NCI-H187 treated with DMSO at 0.1 percent for 48 hours (cell line): ENCODE measurements at regions not wholly inside any gene's neighbourhood (a gene's known extent, or its start where the extent isn't known, plus 50 kb on each side); places are given as distances from the start of the nearest gene placed in this dataset.

ENCODE experiments used
- DNase-seq: peaks from one replicate; lab custom pipeline; 2025; lab: John Stamatoyannopoulos, UW

DNA sequence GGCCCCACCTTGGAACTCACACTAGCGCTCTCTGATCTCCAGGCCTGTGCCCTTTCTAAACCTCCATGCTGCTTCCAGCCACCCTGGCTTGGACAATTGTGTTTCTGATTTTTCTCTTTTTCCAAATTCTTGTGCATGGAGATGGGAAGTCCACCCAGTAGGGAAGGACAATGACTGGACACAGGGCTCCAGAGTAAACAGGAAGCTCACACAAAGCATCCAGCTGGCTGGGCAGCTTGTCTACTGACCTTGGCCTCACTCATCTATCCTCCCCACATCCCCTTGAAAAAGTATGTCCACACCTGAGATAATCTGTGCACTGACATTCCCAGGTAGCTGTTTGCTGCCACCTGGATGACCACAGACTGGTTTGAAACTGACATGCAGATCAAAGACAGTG lies 331.2 kb upstream of the MAF start:
- DNase-seq, result no peak

GRCh38 chr16:79929260-79929965 lies 328.9 kb upstream of the MAF start:
- no peak for DNase-seq

- DNase-seq, result no peak
Measured at GRCh38 chr16:79928142-79928873, 327.8 kb upstream of the MAF start.

- no peak for DNase-seq
Measured at GRCh38 chr16:79926451-79927205, 326.1 kb upstream of the MAF start.

DNA sequence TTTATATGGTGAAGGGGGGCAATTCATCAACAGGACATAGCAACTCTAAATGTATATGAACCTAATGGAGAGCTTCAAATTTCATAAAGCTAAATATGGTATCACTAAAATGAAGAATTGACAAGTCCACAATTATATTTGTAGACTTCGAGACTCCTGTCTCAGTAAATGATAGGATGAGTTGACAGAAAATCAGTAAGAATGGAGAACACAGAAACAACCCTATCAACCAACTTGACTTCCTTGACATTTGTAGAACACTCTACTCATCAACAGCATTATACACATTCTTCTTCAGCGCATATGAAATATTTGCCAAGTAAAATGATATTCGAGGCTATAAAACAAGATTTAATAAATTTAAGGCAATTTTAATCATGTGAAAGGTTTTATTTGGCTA lies 322.9 kb upstream of the MAF start:
- no peak for DNase-seq

- DNase-seq, result no peak
Measured at GRCh38 chr16:79920685-79921084, 320.1 kb upstream of the MAF start.

DNA sequence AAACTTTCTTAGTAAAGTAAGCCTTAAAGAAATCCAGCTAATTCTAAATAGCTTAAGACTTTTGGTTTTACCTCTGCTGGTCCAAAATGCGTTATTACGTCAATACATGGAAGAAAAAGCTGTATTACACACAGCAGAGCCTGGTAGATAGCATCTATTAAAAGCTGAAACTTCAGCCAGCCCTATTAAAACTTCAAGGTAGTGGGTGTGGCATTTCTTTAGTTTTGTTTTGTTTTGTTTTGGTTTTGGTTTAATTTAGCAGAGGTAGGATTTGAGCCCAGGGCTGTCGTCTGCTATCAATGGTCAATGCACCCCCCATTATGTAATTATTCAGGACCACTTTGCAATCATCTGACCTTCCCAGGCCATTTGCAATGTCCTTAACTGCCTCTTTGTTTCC lies 318.4 kb upstream of the MAF start:
- no peak for DNase-seq

DNA sequence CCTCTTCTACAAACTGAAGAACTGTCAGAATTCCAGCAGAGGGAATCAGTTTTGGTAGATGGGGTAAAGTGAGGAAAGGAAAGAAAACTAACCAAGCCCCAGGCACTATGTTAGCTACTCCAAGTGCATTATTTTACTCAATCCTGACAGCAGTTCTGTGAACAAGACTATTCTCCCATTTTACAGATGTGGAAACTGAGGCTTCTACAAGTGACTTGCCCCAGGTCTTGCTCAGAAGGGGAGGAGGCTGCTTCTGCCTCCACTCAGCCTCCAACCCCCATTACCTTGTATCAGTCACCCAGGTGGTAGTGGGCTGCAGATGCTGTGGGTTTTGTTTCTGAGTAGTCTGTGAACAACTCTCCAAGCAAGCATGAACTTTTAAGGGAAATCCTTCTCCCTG lies 315.2 kb upstream of the MAF start:
- no peak for DNase-seq

DNA sequence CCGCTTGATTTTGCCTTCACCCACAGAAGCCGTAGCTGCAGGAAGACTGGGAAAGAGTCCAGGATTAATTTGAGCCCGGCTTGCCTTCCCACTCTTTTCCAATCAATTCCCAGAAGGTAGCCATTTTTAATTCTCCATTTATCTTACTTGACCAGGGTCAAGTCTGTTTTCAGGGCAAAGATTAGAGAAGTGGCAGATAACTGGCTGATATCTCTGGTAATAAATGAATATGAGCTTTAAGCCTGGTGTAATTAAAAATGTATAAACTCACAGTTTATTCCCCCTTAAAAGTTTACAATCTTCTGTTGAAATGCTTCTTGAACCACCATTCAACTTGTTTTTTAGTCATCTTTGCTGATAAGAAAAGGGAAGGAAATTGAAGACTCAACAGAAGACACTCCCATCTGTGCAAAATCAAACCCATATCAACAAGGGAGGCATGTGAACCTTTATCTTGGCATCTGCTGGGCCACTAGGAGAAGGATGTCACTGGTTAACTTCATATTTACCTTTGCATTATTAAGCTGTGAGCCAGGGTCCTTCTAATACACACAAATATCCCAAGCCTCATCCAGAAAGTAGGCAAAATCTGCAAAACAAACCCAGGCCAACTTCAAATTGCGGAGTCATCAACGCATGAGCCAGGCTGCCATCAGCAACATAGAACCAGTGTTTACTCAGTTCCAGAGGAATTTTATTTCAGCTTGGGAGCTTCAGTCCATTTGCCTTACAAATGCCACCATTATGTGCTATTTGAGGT lies 314.6 kb upstream of the MAF start:
- DNase-seq, result no peak

DNA sequence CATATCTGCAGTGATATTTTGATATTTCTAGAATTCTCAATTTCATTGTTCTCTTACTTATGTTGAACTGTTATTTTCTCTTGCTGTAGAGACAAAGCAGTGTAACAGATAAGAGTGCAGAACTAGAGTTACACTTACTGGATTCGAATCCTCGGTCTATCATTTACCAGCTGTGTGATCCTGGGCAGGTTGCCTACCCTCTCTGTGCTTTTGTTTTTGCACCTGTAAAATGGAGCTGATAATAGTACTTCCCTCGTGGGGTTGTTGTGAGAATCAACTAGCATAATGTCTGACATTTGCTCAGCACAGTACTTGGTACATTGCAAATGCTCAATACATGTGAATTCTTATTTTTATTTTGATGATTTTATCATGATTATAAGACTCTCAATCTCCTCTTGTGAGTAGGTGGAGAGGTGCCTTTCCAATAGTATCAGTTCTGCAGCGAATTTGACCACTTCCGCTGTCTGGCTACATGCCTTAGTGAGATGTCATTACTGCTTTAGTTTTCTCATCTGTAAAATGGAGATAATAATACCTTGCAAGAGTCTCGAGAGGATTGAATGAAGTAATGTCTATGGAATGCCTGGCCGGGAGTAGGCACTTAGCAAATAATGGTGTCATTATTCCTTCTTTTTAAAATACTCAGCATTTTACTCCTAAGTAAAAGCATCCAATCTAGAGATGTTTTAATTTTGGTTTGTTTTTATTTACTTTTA lies 312.2 kb upstream of the MAF start:
- no peak for DNase-seq

DNA sequence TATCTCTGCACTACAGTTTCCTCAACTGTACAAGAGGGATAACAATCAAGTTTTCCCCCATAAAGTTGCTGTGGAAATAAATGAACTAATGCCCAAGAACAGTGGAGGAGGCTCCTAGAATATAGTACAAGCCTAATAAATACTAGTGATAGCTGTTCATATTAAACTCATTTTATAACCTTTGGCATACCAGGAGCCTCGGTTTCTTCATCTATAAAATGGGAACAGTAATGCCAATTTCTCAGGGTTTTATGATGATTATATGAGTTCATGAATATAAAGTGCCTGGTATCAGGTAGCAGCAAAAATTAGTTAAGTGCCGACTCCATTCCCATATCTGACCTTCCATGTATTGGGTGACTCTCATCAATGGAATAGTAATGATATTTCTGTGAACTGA lies 311.1 kb upstream of the MAF start:
- DNase-seq, result no peak

DNA sequence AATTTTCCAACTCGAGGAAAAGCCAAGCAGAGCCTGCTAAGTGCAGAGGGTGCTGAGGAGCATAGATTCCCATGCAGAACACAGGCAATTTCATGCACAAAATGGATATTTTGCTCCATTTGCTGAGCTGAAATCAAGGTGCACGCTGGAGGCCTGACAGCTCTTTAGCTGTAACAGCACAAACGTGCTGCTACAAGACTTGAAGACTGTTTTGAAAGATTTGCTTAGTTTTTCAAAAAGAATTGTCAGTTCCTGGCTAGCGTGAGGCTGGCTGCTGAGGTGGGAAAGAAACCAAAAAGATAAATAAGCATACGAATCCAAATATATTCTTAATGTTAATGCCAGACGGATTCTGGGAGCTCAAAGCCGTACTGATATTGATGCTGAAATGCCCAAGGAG lies 309.0 kb upstream of the MAF start:
- no peak for DNase-seq

DNA sequence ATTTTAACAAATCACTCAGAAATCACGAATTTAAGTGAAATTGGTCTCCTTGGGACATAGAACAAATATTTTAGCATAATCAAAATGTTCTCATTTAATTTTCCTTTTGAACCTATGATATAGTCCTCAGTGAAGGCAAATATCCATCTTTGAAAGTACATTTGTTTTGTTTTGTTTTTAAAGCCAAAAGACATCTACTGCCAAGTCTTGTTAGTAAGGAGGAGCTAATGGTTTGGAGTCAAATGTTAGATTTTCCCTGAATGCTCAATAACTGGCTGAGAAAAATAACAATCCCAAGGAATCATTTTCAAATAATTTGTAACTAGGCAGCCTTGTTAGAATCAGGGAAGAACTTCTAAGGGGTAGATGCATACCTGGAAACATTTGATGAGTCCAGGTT lies 302.9 kb upstream of the MAF start:
- DNase-seq, result no peak

GRCh38 chr16:79902351-79902750 lies 301.8 kb upstream of the MAF start:
- no peak for DNase-seq

GRCh38 chr16:79901522-79901921 lies 301.0 kb upstream of the MAF start:
- DNase-seq, result no peak

DNA sequence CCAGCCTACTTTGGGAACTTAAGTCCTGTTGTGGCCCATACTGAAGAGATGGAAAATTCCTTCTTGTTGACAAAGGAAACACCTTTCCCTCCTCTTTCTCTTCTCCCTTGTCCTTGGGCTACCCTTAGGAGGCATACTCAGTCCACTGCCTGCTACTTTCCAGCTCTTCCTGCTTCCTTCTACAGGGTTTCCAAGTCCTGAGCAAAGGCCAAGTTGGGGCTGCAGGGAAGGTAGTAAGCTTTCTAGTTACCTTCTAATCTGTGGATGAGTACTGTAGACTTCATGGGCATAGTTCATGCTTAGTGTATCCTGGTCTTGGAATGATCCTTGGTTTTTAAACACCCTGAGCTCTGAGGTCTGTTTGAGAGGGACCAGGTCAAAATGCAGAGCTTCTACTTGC lies 299.2 kb upstream of the MAF start:
- DNase-seq, result no peak

DNA sequence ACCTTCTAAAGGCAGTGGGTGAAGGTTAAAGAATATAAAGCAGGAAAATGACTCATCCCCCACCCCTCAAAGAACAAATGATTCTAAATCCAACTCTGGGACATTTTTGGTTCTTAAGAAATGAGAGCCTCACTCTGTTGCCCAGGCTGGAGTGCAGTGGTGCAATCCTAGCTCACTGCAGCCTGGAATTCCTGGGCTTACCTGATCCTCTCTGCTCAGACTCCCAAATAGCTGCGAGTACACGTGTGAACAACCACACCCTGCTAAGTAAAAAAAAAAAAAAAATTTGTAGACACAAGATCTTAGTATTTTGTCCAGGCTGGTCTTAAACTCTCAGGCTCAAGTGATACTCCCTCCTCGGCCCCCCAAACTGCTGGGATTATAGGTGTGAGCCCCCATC lies 298.8 kb upstream of the MAF start:
- DNase-seq, result no peak

DNA sequence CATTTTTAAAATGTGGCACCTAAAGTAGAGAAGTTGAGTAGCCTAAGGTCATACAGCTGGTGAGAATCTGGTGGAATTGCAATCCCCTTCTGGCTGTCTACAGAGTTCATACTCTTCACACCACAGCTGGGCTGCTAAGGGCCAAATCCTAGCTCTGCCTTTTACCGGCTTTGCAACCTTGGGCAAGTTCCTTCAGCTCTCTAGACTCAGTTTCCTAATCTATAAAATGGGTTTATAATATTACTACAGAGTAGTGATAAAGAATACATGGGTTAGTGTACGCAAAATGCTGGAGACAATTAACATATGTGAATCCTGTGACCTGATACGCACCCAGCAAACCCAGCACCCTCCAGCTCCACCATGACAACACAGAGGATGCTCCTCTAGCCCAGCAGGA lies 298.2 kb upstream of the MAF start:
- DNase-seq, result no peak

DNA sequence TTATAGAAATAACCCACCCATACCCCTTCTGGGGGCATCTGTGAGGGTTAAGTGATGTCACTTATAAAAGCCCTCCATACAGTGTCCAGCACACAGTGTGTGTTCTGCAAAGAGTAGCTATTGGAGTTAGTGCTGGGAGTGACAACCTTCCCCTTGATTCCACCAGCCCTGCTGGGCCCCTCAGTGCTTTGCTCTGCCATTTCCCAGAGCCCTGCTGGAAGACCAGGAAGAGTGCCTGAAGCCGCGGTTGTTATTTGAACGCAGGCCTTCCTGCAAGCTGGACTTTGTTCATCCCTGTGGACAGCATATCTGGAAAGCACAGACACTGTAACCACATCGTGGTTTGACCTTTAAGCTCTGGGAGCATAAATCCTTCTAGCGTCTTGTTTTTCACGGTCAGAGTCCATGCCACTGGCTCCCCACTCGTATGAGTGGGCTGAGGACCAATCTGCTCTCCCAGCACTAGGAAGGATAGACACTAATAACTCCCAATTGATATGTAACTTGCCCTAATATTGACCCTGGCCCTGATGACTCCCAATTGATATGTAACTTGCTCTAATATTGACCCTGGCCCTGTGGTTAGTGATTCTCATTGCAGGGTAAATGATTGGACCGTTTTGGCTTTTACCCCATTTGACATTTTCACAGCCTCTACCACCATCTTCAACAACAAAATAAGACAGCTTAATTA lies 297.1 kb upstream of the MAF start:
- no peak for DNase-seq

- DNase-seq, result no peak
Measured at GRCh38 chr16:79897104-79897452, 296.5 kb upstream of the MAF start.

GRCh38 chr16:79895917-79896203 lies 295.3 kb upstream of the MAF start:
- no peak for DNase-seq
